Limb (tissue), 2 donors: ENCODE measurements at regions not wholly inside any gene's neighbourhood (a gene's known extent, or its start where the extent isn't known, plus 50 kb on each side); places are given as distances from the start of the nearest gene placed in this dataset.

ENCODE experiments used
- DNase-seq, 2 donors: peaks; one replicate each; pipeline ENCODE4 v3.0.0-alpha.2; 2016; ENCODE audit errors: extremely low spot score in 2 of 2

DNA sequence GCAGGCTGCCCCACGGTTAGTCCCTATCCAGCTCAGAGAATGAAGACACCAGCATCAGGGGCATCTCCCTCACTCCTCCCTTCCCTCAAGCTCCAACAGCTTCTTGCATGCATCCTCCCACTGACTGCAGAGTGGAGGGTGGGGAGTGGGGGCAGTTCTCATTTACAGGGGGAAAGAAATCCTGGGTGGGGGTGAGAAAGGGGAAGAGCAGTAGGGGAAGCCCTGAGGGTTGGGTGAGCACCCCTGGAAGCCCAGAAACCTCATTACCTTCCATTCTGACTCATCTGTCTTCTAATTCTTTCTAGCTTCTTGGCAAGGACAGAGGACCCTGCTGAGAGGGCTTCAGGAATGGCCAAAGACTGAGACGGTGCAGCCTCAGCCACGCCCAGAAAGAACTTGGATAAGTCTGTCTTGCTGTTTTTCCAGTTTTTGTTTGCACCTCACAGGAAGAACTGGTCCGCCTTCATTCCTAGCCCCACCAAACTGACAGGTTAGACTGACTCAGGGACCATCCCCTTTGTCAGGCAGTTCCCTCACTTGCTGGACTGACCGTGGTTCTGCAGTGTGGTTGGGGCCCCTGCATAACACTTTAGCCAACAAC, 52.5 kb upstream of the WSB1 start:
- DNase-seq, result no peak

- DNase-seq, result no peak
These were observed 51.0 kb upstream of the WSB1 start for GRCh38 chr17:27242951-27243350.

DNA sequence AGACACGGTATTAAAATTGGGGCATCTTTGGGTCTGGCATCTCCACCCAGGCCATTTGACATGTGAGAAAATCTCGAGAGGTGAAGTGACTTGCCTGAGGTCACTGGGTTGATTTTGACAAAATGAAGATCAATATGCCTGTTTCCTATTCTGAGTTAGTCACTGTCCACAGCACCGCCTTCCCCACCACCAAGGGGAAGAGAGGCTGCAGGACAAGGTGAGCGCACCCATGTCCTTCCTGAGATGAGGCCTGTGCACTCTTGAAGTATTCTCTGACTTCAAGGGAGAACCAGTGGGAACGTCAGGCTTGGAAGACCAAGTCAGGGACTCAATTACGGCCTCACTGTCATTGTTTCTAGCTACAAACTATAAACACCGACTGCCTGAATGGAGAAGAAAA, 49.9 kb upstream of the WSB1 start:
- DNase-seq, result no peak
